Activated CD8-positive, alpha-beta T cell treated with anti-CD3 and anti-CD28 coated beads for 36 hours (primary cell): ENCODE measurements at regions not wholly inside any gene's neighbourhood (a gene's known extent, or its start where the extent isn't known, plus 50 kb on each side); places are given as distances from the start of the nearest gene placed in this dataset.

Experiments used
- ATAC-seq: fragments of 200-7000 bp; cut with Tn5 transposase; one replicate; pipeline ENCODE4 v1.10.0; 2021; ENCODE audit warnings: mild to moderate bottlenecking, moderate library complexity
- CTCF ChIA-PET: fragments of 350-600 bp; sonication (Branson Sonifier 250); formaldehyde crosslinking; loops from one replicate; lab custom pipeline; 2021; ENCODE audit warnings: antibody characterized with exemption; lab: Charles Lee
- POLR2A ChIA-PET: fragments of 350-600 bp; sonication (Branson Sonifier 250); formaldehyde crosslinking; loops from one replicate; lab custom pipeline; 2021; ENCODE audit warnings: antibody characterized with exemption; lab: Charles Lee
- DNase-seq: peaks from one replicate; pipeline ENCODE4 v3.0.0-alpha.2; 2020
- H3K27ac Mint-ChIP-seq: one replicate; pipeline ENCODE4 v1.8.0; 2021; ENCODE audit warnings: mild to moderate bottlenecking, mixed read lengths
- H3K27me3 Mint-ChIP-seq: one replicate; pipeline ENCODE4 v1.8.0; 2021; ENCODE audit warnings: mixed read lengths
- H3K36me3 Mint-ChIP-seq: one replicate; pipeline ENCODE4 v1.8.0; 2021; ENCODE audit warnings: low read depth, mixed read lengths
- H3K4me1 Mint-ChIP-seq: one replicate; pipeline ENCODE4 v1.8.0; 2021; ENCODE audit warnings: low read depth, mixed read lengths
- H3K4me3 Mint-ChIP-seq: one replicate; pipeline ENCODE4 v1.8.0; 2021; ENCODE audit warnings: mild to moderate bottlenecking, moderate library complexity, mixed read lengths
- H3K9me3 Mint-ChIP-seq: one replicate; pipeline ENCODE4 v1.8.0; 2021; ENCODE audit warnings: mixed read lengths
- CTCF ChIP-seq: fragments of 200-600 bp; IDR thresholded peaks from one replicate; pipeline ENCODE4 v1.8.0; 2022; ENCODE audit warnings: antibody characterized with exemption, mild to moderate bottlenecking
- intact Hi-C: fragments of 100-400 bp; cut with micrococcal nuclease; formaldehyde crosslinking; loops from one replicate; pipeline ENCODE4 v1.10.0; 2022

DNA sequence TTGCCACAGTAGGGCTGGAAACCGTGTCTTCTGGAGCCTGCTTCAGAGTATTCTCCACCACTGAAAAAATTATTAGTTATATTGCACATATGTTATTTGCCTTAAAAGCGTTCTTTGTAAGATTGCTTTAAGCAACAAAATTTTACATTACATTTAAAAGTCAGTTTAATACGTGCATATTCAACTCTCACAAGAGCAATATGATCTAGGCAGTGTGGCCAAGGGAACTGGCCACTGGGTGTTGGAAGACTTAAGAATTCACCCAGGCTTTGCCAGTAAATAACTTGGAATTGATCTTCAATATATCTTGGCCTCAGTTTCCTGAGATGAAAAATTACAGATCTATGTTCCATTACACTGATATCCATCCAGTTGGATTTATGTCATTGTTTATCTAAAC is 694.4 kb downstream of the EFNA5 start:
- Mint-ChIP-seq H3K36me3 (no peaks in the 10 kb centered on the region), H3K9me3 (no peaks in the 10 kb centered on the region), H3K27ac (no peak overlapping the region), H3K4me1 (no peaks in the 10 kb centered on the region), H3K27me3 (no peaks in the 10 kb centered on the region), H3K4me3 (no peak overlapping the region)
- intact Hi-C loops: no loop called here
- ChIA-PET POLR2A (no interaction called here), CTCF (no interaction called here)
- ATAC-seq: no peak
- DNase-seq: no peak
- no peak for TF ChIP-seq CTCF

- Mint-ChIP-seq H3K27me3 (no peaks in the 10 kb centered on the region), H3K9me3 (no peaks in the 10 kb centered on the region), H3K4me3 (no peak overlapping the region), H3K36me3 (no peaks in the 10 kb centered on the region), H3K4me1 (no peaks in the 10 kb centered on the region), H3K27ac (no peak overlapping the region)
- ATAC-seq: no peak
- intact Hi-C loops: no loop called here
- DNase-seq: no peak
- TF ChIP-seq CTCF: no peak
- CTCF ChIA-PET: interaction anchor here (0.7 kb wide), 1 partner anchor 609 kb away, joined by 3 read pairs; no protein-coding TSS in a partner anchor
- POLR2A ChIA-PET: no interaction called here
Observed at GRCh38 chr5:106974272-106974671, 696.5 kb downstream of the EFNA5 start.

DNA sequence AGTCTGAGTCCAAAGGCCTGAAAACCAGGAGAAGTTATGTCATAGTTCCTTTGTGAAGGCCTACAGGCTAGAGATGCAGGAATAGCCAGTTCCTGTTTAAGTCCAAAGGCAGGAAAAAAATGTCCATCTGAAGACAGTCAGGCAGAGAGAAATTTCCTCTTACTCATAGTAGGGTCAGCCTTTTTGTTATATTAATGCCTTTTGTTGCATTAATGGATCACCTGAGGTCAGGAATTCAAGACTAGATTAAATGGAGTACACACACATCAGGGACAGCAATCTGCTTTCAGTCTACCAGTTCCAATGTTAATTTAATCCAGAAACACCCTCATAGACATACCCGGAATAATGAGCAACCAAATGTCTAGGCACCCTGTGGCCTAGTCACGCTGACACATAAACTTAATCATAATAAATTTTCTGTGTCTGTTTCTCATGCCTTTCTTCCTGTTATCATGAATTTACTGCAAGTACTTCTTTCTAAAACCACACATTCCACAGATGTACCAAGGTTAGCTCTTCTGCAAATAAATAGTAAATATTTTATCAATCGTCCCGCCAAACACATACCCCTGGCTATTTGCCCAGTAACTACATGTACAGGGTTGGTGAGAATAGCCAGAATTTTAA is 703.9 kb downstream of the EFNA5 start:
- intact Hi-C loops: no loop called here
- Mint-ChIP-seq H3K4me1 (no peaks in the 10 kb centered on the region), H3K27me3 (no peaks in the 10 kb centered on the region), H3K9me3 (peaks cover 3% of the 10 kb centered on the region), H3K27ac (no peak overlapping the region), H3K4me3 (no peak overlapping the region), H3K36me3 (no peaks in the 10 kb centered on the region)
- no peak for DNase-seq
- TF ChIP-seq CTCF: no peak
- CTCF ChIA-PET: no interaction called here
- POLR2A ChIA-PET: no interaction called here
- ATAC-seq: no peak

- no peak for TF ChIP-seq CTCF
- no peaks in the 10 kb centered on the region for H3K27me3 Mint-ChIP-seq
- no peak overlapping the region for H3K4me3 Mint-ChIP-seq
- no peaks in the 10 kb centered on the region for H3K36me3 Mint-ChIP-seq
- no peak for DNase-seq
- ChIA-PET CTCF (no interaction called here), POLR2A (no interaction called here)
- H3K4me1 Mint-ChIP-seq: no peaks in the 10 kb centered on the region
- intact Hi-C loops: no loop called here
- H3K9me3 Mint-ChIP-seq: peaks cover 6% of the 10 kb centered on the region
- no peak for ATAC-seq
- H3K27ac Mint-ChIP-seq: no peak overlapping the region
Observed at GRCh38 chr5:106964132-106964531, 706.6 kb downstream of the EFNA5 start.

- intact Hi-C loops: no loop called here
- DNase-seq (no peak), ATAC-seq (no peak)
- peaks cover 6% of the 10 kb centered on the region for H3K9me3 Mint-ChIP-seq
- H3K36me3 Mint-ChIP-seq: no peaks in the 10 kb centered on the region
- H3K27me3 Mint-ChIP-seq: no peaks in the 10 kb centered on the region
- CTCF ChIA-PET: no interaction called here
- H3K4me1 Mint-ChIP-seq: no peaks in the 10 kb centered on the region
- H3K4me3 Mint-ChIP-seq: no peak overlapping the region
- no peak for TF ChIP-seq CTCF
- no peak overlapping the region for H3K27ac Mint-ChIP-seq
- POLR2A ChIA-PET: no interaction called here
Observed at GRCh38 chr5:106963630-106964029, 707.1 kb downstream of the EFNA5 start.
